ENCODE measurements at regions not wholly inside any gene's neighbourhood (a gene's known extent, or its start where the extent isn't known, plus 50 kb on each side); places are given as distances from the start of the nearest gene placed in this dataset.

DNA sequence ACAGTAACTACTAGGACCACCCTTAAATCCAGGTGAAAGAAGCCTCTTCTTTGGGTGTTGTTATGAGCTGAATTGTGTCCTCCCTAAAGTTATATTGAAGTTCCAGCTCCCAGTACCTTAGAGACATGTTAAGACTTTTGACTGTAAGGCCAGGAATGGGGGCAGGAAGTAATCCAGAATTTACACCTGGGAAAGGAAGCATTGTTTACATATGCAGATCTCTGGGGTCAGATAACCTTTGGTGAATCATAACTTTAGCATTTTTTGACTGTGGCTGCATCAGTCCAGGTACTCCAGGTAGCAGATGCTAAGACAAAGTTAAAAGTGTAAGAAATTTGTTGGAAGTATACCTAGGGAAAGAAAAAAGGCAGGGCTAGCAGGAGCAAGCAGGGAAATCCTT, 104.9 kb upstream of the CENPE start:
- TF ChIP-seq, protein P1, sequence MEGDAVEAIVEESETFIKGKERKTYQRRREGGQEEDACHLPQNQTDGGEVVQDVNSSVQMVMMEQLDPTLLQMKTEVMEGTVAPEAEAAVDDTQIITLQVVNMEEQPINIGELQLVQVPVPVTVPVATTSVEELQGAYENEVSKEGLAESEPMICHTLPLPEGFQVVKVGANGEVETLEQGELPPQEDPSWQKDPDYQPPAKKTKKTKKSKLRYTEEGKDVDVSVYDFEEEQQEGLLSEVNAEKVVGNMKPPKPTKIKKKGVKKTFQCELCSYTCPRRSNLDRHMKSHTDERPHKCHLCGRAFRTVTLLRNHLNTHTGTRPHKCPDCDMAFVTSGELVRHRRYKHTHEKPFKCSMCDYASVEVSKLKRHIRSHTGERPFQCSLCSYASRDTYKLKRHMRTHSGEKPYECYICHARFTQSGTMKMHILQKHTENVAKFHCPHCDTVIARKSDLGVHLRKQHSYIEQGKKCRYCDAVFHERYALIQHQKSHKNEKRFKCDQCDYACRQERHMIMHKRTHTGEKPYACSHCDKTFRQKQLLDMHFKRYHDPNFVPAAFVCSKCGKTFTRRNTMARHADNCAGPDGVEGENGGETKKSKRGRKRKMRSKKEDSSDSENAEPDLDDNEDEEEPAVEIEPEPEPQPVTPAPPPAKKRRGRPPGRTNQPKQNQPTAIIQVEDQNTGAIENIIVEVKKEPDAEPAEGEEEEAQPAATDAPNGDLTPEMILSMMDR (IDR thresholded peaks at IDR 0.05) = no peak
- no peak for TF ChIP-seq EP300 (IDR thresholded peaks at IDR 0.05; ENCODE audit: low read depth)
- no peak for TF ChIP-seq POLR2AphosphoS5 (IDR thresholded peaks at IDR 0.05)
- TF ChIP-seq POLR2A (IDR thresholded peaks at IDR 0.05) = no peak
- no peaks in the 10 kb centered on the region for H3K36me3 ChIP-seq
- H3K4me1 ChIP-seq = peaks cover 0 to 4% (median 2%) of the 10 kb centered on the region in 4 donors

DNA sequence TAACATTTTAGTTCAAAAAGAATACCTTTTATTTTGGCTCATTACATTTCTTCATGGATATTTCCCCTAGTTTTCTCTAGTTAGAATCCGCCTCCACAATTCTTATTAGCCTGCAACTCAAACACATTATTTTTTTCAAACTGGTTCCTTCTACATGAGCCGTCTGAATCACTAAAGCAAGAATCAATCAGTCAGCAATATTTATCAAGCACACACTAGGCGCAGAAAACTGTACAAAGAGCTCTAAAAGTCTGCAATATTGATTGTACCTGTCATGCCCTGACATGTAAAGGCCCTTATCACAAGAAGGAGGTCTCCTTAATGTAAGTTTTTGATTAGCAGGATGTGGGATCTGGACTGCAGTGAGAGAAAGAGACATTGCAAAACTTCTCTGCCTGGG, 94.8 kb upstream of the CENPE start:
- Histone ChIP-seq H3K9me3 (no peaks in the 10 kb centered on the region), H3K36me3 (no peaks in the 10 kb centered on the region), H3K4me3 (no peak overlapping the region), H3K27me3 (no peaks in the 10 kb centered on the region), H3K27ac (no peak overlapping the region), H3K4me1 (no peaks in the 10 kb centered on the region)
- 74 to 82% methylated on average over 3 of the region's 3 CpGs for WGBS, 2 donors (ENCODE audit: low coverage in 1 of 2)
- in situ Hi-C loops (cut with MboI; ENCODE audit: low pct_ligation_motif_present in 1 of 4, low pct_unique_long_range_greater_than_20kb in 1 of 4, low sequenced_read_pairs in 3 of 4) (no loop called here), intact Hi-C loops (cut with DNase I; ENCODE audit: low total_unique reads) (no loop called here)
- no peak for TF ChIP-seq POLR2AphosphoS5 (IDR thresholded peaks at IDR 0.05)
- no peak for TF ChIP-seq EP300 (IDR thresholded peaks at IDR 0.05; ENCODE audit: low read depth)
- no peak for TF ChIP-seq POLR2A (IDR thresholded peaks at IDR 0.05)
- TF ChIP-seq, protein P1 (IDR thresholded peaks at IDR 0.05) = no peak
- no peak for DNase-seq

More for the DNA sequence above, 104.9 kb upstream of the CENPE start:
- intact Hi-C loops (cut with DNase I; ENCODE audit: low total_unique reads) = no loop called here
- Histone ChIP-seq H3K27me3 (no peaks in the 10 kb centered on the region), H3K9me3 (no peaks in the 10 kb centered on the region), H3K27ac (no peak overlapping the region), H3K4me3 (no peak overlapping the region)
- in situ Hi-C loops (cut with MboI; ENCODE audit: low pct_ligation_motif_present in 1 of 4, low pct_unique_long_range_greater_than_20kb in 1 of 4, low sequenced_read_pairs in 3 of 4) = no loop called here
- DNase-seq = no peak

DNA sequence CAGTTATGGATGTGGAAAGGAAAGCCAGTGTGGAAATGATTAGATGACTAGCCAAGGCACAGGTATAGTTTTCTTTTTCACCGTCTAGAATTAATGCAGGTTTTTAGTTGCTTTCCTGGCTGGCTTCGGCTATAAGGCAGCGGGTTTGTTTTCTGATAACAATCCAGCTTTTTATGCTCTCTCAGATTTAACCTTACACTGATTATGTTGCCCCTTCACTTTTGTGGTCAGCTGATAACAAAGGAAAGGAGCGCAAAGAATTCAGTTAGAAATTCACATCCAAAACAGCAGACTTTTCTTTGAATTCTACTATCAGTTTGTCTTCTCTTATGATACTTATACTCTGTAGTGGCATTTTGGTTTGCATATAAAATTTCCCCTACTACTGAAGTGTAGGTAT, 94.2 kb upstream of the CENPE start:
- in situ Hi-C loops (cut with MboI; ENCODE audit: low pct_ligation_motif_present in 1 of 4, low pct_unique_long_range_greater_than_20kb in 1 of 4, low sequenced_read_pairs in 3 of 4) = no loop called here
- TF ChIP-seq EP300 (IDR thresholded peaks at IDR 0.05; ENCODE audit: low read depth) = no peak
- no peak for TF ChIP-seq POLR2AphosphoS5 (IDR thresholded peaks at IDR 0.05)
- TF ChIP-seq, protein P1 (IDR thresholded peaks at IDR 0.05) = no peak
- TF ChIP-seq POLR2A (IDR thresholded peaks at IDR 0.05) = no peak
- Histone ChIP-seq H3K27ac (no peak overlapping the region), H3K9me3 (no peaks in the 10 kb centered on the region), H3K4me3 (no peak overlapping the region), H3K4me1 (no peaks in the 10 kb centered on the region), H3K36me3 (no peaks in the 10 kb centered on the region), H3K27me3 (no peaks in the 10 kb centered on the region)
- intact Hi-C loops (cut with DNase I; ENCODE audit: low total_unique reads) = no loop called here
- DNase-seq = no peak
- WGBS, 2 donors (ENCODE audit: low coverage in 1 of 2) = 84 to 86% methylated on average over 4 of the region's 4 CpGs

DNA sequence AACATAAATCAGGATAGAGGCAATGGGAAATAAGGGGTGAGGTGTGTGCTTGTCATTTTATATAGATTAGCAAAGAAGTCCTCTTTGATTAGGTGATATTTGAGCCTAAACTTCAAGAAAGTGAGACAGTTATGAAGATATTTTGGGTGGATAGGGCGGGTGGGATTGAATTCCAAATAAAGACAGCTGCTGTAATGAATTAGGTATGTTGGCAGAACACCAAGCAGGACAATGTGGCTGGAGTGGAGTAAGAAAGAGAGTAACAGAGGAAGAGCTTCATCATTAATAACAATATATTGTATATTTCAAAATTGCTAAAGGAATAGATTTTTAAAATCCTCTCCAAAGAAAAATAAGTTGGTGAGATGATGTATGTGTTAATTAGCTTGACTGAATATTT, 91.0 kb upstream of the CENPE start:
- in situ Hi-C loops (cut with MboI; ENCODE audit: low pct_ligation_motif_present in 1 of 4, low pct_unique_long_range_greater_than_20kb in 1 of 4, low sequenced_read_pairs in 3 of 4) = no loop called here
- no peaks in the 10 kb centered on the region for H3K36me3 ChIP-seq
- no peaks in the 10 kb centered on the region for H3K4me1 ChIP-seq
- no peaks in the 10 kb centered on the region for H3K9me3 ChIP-seq
- intact Hi-C loops (cut with DNase I; ENCODE audit: low total_unique reads) = no loop called here
- WGBS, 2 donors (ENCODE audit: low coverage in 1 of 2) = 65 to 71% methylated on average over 1 of the region's 1 CpG
- no peak overlapping the region for H3K27ac ChIP-seq
- no peak for DNase-seq
- TF ChIP-seq POLR2A (IDR thresholded peaks at IDR 0.05) (no peak), POLR2AphosphoS5 (IDR thresholded peaks at IDR 0.05) (no peak), EP300 (IDR thresholded peaks at IDR 0.05; ENCODE audit: low read depth) (no peak)
- TF ChIP-seq, protein P1 (IDR thresholded peaks at IDR 0.05) = no peak
- H3K27me3 ChIP-seq = no peaks in the 10 kb centered on the region
- H3K4me3 ChIP-seq = no peak overlapping the region

Data from transverse colon (tissue), 4 donors.